Effector CD4-positive, alpha-beta T cell (primary cell): ENCODE measurements at regions not wholly inside any gene's neighbourhood (a gene's known extent, or its start where the extent isn't known, plus 50 kb on each side); places are given as distances from the start of the nearest gene placed in this dataset.

Source experiments
- DNase-seq: peaks from one replicate; pipeline ENCODE4 v3.0.0-alpha.2; 2020

GRCh38 chr1:195617106-195617505, 991.1 kb downstream of the KCNT2 start:
- no peak for DNase-seq

GRCh38 chr1:195608883-195609282, 999.4 kb downstream of the KCNT2 start:
- DNase-seq, result no peak

DNA sequence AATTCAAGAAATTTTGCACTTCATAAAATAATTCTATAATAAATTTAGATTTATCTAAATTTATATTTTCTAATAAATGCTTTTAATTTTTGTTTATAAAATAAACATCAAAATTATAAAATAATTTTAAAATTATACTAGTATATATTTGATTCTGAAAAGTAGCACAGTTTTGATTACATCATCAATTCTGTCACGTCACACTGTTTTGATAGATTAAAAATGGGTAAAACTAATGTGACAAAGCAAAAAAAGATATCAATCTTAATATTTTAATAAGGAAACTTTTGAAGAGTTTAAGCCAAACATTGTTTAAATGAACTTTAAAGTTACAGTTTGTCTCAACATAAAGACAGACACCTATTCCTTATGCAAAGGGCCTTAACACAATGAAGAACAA, 1001.8 kb downstream of the KCNT2 start:
- DNase-seq, result no peak

DNA sequence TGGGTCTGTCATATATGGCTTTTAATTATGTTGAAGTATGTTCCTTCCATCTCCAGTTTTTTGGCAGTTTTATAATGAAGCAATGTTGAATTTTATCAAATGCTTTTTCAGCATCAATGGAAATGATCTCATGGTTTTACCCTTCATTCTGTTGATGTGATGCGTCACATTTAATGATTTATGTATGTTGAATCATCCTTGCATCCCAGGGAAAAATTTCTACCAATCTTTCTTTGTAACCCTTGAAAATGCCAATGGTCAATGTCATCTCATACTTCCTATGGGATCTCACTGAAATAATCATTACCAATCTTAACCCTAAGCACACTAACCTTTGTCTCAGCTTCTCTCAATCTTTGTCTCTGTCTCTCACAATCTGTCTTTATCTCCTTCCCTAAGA, 1004.0 kb downstream of the KCNT2 start:
- DNase-seq, result no peak

- DNase-seq, result no peak
These were observed 1010.3 kb downstream of the KCNT2 start for GRCh38 chr1:195597891-195598290.

- no peak for DNase-seq
These were observed 1013.5 kb downstream of the KCNT2 start for GRCh38 chr1:195594773-195595172.

DNA sequence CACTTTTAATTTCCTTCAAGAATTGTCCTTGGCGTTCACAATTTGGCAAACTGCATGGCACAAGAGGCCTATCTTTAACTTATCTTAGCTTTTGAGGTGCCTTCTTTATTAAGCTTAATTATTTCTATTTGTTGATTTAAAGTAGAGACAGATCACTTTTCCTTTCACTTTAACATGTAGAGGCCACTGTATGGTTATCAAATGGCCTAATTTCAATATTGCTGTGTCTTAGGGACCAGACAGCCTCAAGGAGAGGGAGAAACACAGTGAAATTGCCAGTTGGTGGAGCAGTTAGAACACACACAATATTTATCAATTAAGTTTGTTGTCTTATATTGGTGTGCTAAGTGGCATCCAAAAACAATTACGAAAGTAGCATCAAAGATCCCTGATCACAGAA, 1013.9 kb downstream of the KCNT2 start:
- DNase-seq, result no peak

GRCh38 chr1:195591917-195592672, 1016.1 kb downstream of the KCNT2 start:
- no peak for DNase-seq

- no peak for DNase-seq
These were observed 1017.6 kb downstream of the KCNT2 start for GRCh38 chr1:195590649-195591048.

- DNase-seq, result no peak
These were observed 1023.2 kb downstream of the KCNT2 start for GRCh38 chr1:195584870-195585624.

- no peak for DNase-seq
These were observed 1027.3 kb downstream of the KCNT2 start for GRCh38 chr1:195580988-195581387.

- no peak for DNase-seq
These were observed 1030.5 kb downstream of the KCNT2 start for GRCh38 chr1:195577748-195578147.

- no peak for DNase-seq
These were observed 1031.6 kb downstream of the KCNT2 start for GRCh38 chr1:195576641-195577040.

GRCh38 chr1:195574511-195574910, 1033.7 kb downstream of the KCNT2 start:
- no peak for DNase-seq

- DNase-seq, result no peak
These were observed 1038.3 kb downstream of the KCNT2 start for GRCh38 chr1:195569934-195570333.

DNA sequence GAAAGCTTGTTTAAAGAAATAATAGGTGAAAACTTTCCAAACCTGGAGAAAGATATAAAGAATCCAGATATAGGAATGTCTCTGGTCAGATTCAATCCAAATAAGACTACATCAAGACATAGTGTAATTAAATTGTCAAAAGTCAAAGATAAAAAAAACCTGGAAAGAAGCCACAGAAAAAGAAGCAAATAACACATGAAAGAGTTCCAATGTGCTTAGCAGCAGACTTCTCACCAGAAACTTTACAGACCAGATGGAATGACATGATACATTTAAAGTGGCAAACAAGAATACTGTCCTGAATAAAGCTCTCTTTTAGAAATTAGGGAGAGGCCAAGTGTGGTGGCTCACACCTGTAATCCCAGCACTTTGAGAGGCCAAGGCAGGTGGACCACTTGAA, 1039.9 kb downstream of the KCNT2 start:
- DNase-seq, result no peak

- no peak for DNase-seq
These were observed 1046.2 kb downstream of the KCNT2 start for GRCh38 chr1:195562074-195562473.

- no peak for DNase-seq
These were observed 1058.0 kb downstream of the KCNT2 start for GRCh38 chr1:195550071-195550862.

GRCh38 chr1:195530961-195531360, 1077.3 kb downstream of the KCNT2 start:
- DNase-seq, result no peak

GRCh38 chr1:195529881-195530280, 1078.4 kb downstream of the KCNT2 start:
- no peak for DNase-seq

- DNase-seq, result no peak
These were observed 1087.5 kb downstream of the KCNT2 start for GRCh38 chr1:195520757-195521156.

DNA sequence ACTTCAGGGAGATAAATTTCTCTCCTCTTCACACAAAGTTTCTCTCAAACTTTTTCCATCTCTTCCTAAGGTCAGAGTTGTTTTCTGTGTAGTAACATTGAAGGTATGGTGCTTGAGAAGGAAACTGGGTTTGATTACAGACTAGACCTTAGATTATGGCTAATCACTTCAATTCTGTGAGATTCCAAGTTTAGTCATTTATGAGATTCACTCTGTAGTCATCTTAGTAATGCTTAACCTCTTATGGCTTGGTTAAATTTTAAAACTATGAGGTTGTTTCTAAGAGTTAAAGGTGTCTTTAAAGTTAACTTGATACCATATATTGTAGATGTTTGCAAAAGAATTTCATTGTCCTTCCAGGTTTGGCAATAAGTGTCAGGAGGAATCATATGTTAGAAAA, 1092.2 kb downstream of the KCNT2 start:
- no peak for DNase-seq

GRCh38 chr1:195511501-195511900, 1096.7 kb downstream of the KCNT2 start:
- DNase-seq, result no peak

- DNase-seq, result no peak
These were observed 1107.1 kb downstream of the KCNT2 start for GRCh38 chr1:195501118-195501517.
